K562 (cell line): ENCODE measurements at regions not wholly inside any gene's neighbourhood (a gene's known extent, or its start where the extent isn't known, plus 50 kb on each side); places are given as distances from the start of the nearest gene placed in this dataset.

ENCODE experiments used
- ATAC-seq: fragments of 200-7000 bp; cut with Tn5 transposase; 3 replicates; pipeline ENCODE4 v1.9.1; 2020; ENCODE audit warnings: moderate library complexity
- BruUV-seq: library from RNA; stranded (reverse); fragments of 400-500 nt; replicated peaks from 2 replicates; lab custom pipeline; 2021; lab: Mats Ljungman, UMichigan
- CTCF ChIA-PET: fragments of 300-600 bp; formaldehyde crosslinking; extraction: SDS; loops from one replicate; lab custom pipeline; 2021; ENCODE audit warnings: low intra/inter-chr PET ratio; lab: Yijun Ruan, JAX
- POLR2A ChIA-PET: fragments of 300-600, 350-650 bp; sonication (Branson Sonifier 250); formaldehyde crosslinking; extraction: SDS; loops from one replicate; lab custom pipeline; 2021; ENCODE audit warnings: antibody characterized with exemption, inconsistent platforms; lab: Yijun Ruan, JAX
- DNase-seq, 4 experiments: peaks; one replicate each; pipeline versions ENCODE4 v3.0.0 to v3.0.0-alpha.2; 2011 to 2018; ENCODE audit warnings: low spot score in 3 of 4, mixed read lengths in 3 of 4; ENCODE audit errors: extremely low read depth in 1 of 4
- FAIRE-seq: peaks from 2 replicates; lab custom pipeline; 2011; peaks lifted over from hg19 to GRCh38; lab: Jason Lieb, UNC
- H2AFZ ChIP-seq: 2 replicates; pipeline ENCODE4 v1.6.0; 2011; ENCODE audit warnings: low read depth, low read length, control low read depth, inconsistent platforms
- H3K27ac ChIP-seq: fragments of 200-600 bp; 3 replicates; pipeline ENCODE4 v1.8.0; 2011; ENCODE audit warnings: low read depth, mild to moderate bottlenecking, control low read depth, inconsistent platforms, low read length, moderate library complexity, mixed read lengths; ENCODE audit errors: extremely low read depth
- H3K27me3 ChIP-seq, 2 experiments: fragments of 300-600 bp in 1 of 2; 2 replicates in 1 of 2; 3 replicates in 1 of 2; pipeline versions ENCODE4 v1.6.0 to v1.8.0; 2011; ENCODE audit warnings: inconsistent platforms in 2 of 2, low read length in 2 of 2, mild to moderate bottlenecking in 1 of 2, mixed read lengths in 1 of 2, moderate library complexity in 1 of 2; ENCODE audit not compliant: control insufficient read depth in 2 of 2, insufficient read depth in 2 of 2
- H3K36me3 ChIP-seq: fragments of 300-600 bp; 3 replicates; pipeline ENCODE4 v1.8.0; 2011; ENCODE audit warnings: mild to moderate bottlenecking, low read length, inconsistent platforms; ENCODE audit not compliant: control insufficient read depth, insufficient read depth
- H3K4me1 ChIP-seq, 2 experiments: fragments of 200-600 bp in 1 of 2; replicated peaks in 1 of 2; 2 replicates in 1 of 2; 3 replicates in 1 of 2; pipeline versions ENCODE4 v1.5.1 to v1.8.0; 2011; ENCODE audit warnings: inconsistent platforms in 2 of 2, low read length in 2 of 2, mild to moderate bottlenecking in 1 of 2, mixed read lengths in 1 of 2, moderate library complexity in 1 of 2; ENCODE audit not compliant: control insufficient read depth in 2 of 2, insufficient read depth in 2 of 2
- H3K4me2 ChIP-seq: 2 replicates; pipeline ENCODE4 v1.6.1; 2011; ENCODE audit warnings: low read length, control low read depth, inconsistent platforms, mixed read lengths; ENCODE audit not compliant: insufficient read depth
- H3K4me3 ChIP-seq: fragments of 200-600 bp; sonication (generic), shearing (Covaris generic); 2 replicates; pipeline ENCODE4 v1.5.1; 2016; ENCODE audit warnings: control low read depth, inconsistent platforms
- H3K79me2 ChIP-seq: fragments of 200-600 bp; 3 replicates; pipeline ENCODE4 v1.8.0; 2011; ENCODE audit warnings: low read length, inconsistent platforms; ENCODE audit not compliant: control insufficient read depth, insufficient read depth
- H3K9ac ChIP-seq, 2 experiments: 2 replicates each; pipeline versions ENCODE4 v1.6.0 to v1.6.1; 2011; ENCODE audit warnings: low read depth in 2 of 2, low read length in 2 of 2, control low read depth in 1 of 2, inconsistent platforms in 1 of 2, mild to moderate bottlenecking in 1 of 2, mixed read lengths in 1 of 2; ENCODE audit not compliant: insufficient read depth in 1 of 2
- H3K9me1 ChIP-seq: one replicate; pipeline ENCODE4 v1.6.0; 2011; ENCODE audit warnings: inconsistent platforms, mild to moderate bottlenecking, low read length, moderate library complexity; ENCODE audit not compliant: control insufficient read depth, insufficient read depth
- H3K9me3 ChIP-seq: replicated peaks from 2 replicates; pipeline ENCODE4 v1.5.1; 2011; ENCODE audit warnings: low read depth, low read length, inconsistent platforms; ENCODE audit not compliant: control insufficient read depth, insufficient read depth
- H4K20me1 ChIP-seq: replicated peaks from 2 replicates; pipeline ENCODE4 v1.6.1; 2011; ENCODE audit warnings: low read length, inconsistent platforms, mixed read lengths; ENCODE audit not compliant: control insufficient read depth, insufficient read depth
- BCOR ChIP-seq: fragments of 450-650 bp; IDR thresholded peaks from 2 replicates; pipeline ENCODE4 v1.6.1; 2016
- BMI1 ChIP-seq: fragments of 150-350 bp; IDR thresholded peaks from 2 replicates; pipeline ENCODE4 v1.6.1; 2014; ENCODE audit warnings: low read length
- ETV1 ChIP-seq: fragments of 450-650 bp; conservative IDR thresholded peaks from 2 replicates; pipeline ENCODE4 v1.6.1; 2016; ENCODE audit warnings: missing genetic modification characterization, control low read depth, low read depth, missing compliant biosample characterization
- HDGF ChIP-seq: fragments of 450-650 bp; IDR thresholded peaks from 2 replicates; pipeline ENCODE4 v1.6.1; 2016
- IRF2 ChIP-seq: sonication (generic); formaldehyde crosslinking; IDR thresholded peaks from 2 replicates; pipeline ENCODE4 v1.8.1; 2022; ENCODE audit warnings: mild to moderate bottlenecking, missing genetic modification reagents
- LARP7 ChIP-seq: fragments of 450-650 bp; IDR thresholded peaks from 2 replicates; pipeline ENCODE4 v1.6.1; 2016
- PHF21A ChIP-seq: fragments of 450-650 bp; IDR thresholded peaks from 2 replicates; pipeline ENCODE4 v1.6.1; 2017; ENCODE audit warnings: low read depth, borderline replicate concordance
- PRMT5 ChIP-seq: sonication (generic); formaldehyde crosslinking; IDR thresholded peaks from 2 replicates; pipeline ENCODE4 v1.5.0; 2020; ENCODE audit warnings: missing genetic modification reagents
- ZNF140 ChIP-seq: fragments of 250-450 bp; sonication (Bioruptor Pico); IDR thresholded peaks from 2 replicates; pipeline ENCODE4 v1.8.0; 2021; ENCODE audit warnings: moderate library complexity, mild to moderate bottlenecking, inconsistent platforms
- ZNF165 ChIP-seq: fragments of 250-450 bp; sonication (Bioruptor Pico); IDR thresholded peaks from 2 replicates; pipeline ENCODE4 v1.4.0; 2020; ENCODE audit warnings: borderline replicate concordance
- ZNF444 ChIP-seq: fragments of 250-450 bp; sonication (Bioruptor Pico); IDR thresholded peaks from 2 replicates; pipeline ENCODE4 v1.4.0; 2020; ENCODE audit warnings: mild to moderate bottlenecking, moderate library complexity
- ZSCAN32 ChIP-seq: fragments of 450-650 bp; formaldehyde crosslinking; IDR thresholded peaks from 2 replicates; pipeline ENCODE4 v1.4.0; 2020; ENCODE audit warnings: mild to moderate bottlenecking, moderate library complexity
- WGBS: fragments of 100-300 bp; shearing (Covaris generic); methylation state at CpG from one replicate; pipeline ENCODE4 v1.1.6; 2016; ENCODE audit warnings: low coverage, mixed read lengths; ENCODE audit not compliant: insufficient coverage; ENCODE audit errors: missing lambda C conversion rate; 5-methylcytosine and 5-hydroxymethylcytosine counted together
- in situ Hi-C: fragments of 300-500 bp; cut with MboI; formaldehyde crosslinking; loops from 4 replicates; pipeline ENCODE4 v1.15.0; 2018; ENCODE audit warnings: inconsistent platforms, mixed read lengths
- intact Hi-C: fragments of 100-400 bp; cut with micrococcal nuclease; formaldehyde crosslinking; loops from 2 replicates; pipeline ENCODE4 v1.14.2; 2022
- TF ChIP-seq, protein P1 (sequence below): sonication (generic); formaldehyde crosslinking; IDR thresholded peaks from 2 replicates; pipeline ENCODE4 v1.8.0; 2022; ENCODE audit warnings: missing genetic modification reagents, mild to moderate bottlenecking, moderate library complexity, borderline replicate concordance
- TF ChIP-seq, protein P2 (sequence below): fragments of 250-450 bp; sonication (Bioruptor Pico); IDR thresholded peaks from 2 replicates; pipeline ENCODE4 v1.8.0; 2021; ENCODE audit warnings: moderate library complexity, mild to moderate bottlenecking, inconsistent platforms
- TF ChIP-seq, protein P3 (sequence below): sonication (generic); formaldehyde crosslinking; IDR thresholded peaks from 2 replicates; pipeline ENCODE4 v1.8.0; 2022; ENCODE audit warnings: missing genetic modification reagents, mild to moderate bottlenecking, borderline replicate concordance
- TF ChIP-seq, protein P4 (sequence below), 2 experiments: fragments of 450-650 bp; IDR thresholded peaks; 2 replicates each; pipeline ENCODE4 v1.6.1; 2016; ENCODE audit warnings: mild to moderate bottlenecking in 2 of 2, borderline replicate concordance in 1 of 2, low read depth in 1 of 2, moderate library complexity in 1 of 2

DNA sequence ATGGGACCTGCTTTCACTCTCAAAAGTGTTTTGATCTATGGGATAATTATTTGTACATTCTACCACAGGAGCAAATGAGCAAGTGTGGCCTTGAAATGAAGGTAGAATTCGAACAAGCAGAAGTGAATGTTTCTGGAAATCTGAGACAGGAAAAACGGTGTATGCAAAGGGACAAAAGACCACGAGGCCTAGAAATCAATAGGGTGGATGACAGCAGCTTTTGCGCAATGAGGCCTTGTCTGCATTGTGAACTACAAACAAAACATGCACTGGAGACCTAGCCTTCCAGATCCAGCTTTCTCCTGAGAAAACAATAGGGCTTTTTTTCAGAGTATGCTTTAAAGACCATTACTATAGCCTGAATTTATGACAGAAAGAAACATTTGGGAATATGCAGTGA, 1137.0 kb downstream of the ROBO2 start:
- WGBS: 0% methylated on average over 3 of the region's 4 CpGs
- H3K27ac ChIP-seq: no peak overlapping the region
- no peak overlapping the region for H3K4me2 ChIP-seq
- in situ Hi-C loops: no loop called here
- no peaks in the 10 kb centered on the region for H3K27me3 ChIP-seq
- no peak overlapping the region for H2AFZ ChIP-seq
- ChIA-PET POLR2A (no interaction called here), CTCF (no interaction called here)
- BruUV-seq: no TSS peak
- H3K9me3 ChIP-seq: no peaks in the 10 kb centered on the region
- ATAC-seq: no peak
- no peaks in the 10 kb centered on the region for H3K36me3 ChIP-seq
- H4K20me1 ChIP-seq: no peaks in the 10 kb centered on the region
- FAIRE-seq: no peak
- intact Hi-C loops: no loop called here
- DNase-seq: no peak
- TF ChIP-seq ZSCAN32 (CRISPR knock-in tag): no peak
- no peak for TF ChIP-seq IRF2
- no peak for TF ChIP-seq PRMT5
- no peak for TF ChIP-seq PHF21A
- TF ChIP-seq ZNF165 (CRISPR knock-in tag): no peak
- TF ChIP-seq, protein P1, sequence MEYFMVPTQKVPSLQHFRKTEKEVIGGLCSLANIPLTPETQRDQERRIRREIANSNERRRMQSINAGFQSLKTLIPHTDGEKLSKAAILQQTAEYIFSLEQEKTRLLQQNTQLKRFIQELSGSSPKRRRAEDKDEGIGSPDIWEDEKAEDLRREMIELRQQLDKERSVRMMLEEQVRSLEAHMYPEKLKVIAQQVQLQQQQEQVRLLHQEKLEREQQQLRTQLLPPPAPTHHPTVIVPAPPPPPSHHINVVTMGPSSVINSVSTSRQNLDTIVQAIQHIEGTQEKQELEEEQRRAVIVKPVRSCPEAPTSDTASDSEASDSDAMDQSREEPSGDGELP (CRISPR knock-in tag): no peak
- no peak for TF ChIP-seq BMI1
- TF ChIP-seq LARP7: no peak
- no peak for TF ChIP-seq HDGF
- TF ChIP-seq, protein P2, sequence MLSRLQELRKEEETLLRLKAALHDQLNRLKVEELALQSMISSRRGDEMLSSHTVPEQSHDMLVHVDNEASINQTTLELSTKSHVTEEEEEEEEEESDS (CRISPR knock-in tag): no peak
- TF ChIP-seq BCOR: no peak
- TF ChIP-seq, protein P3, sequence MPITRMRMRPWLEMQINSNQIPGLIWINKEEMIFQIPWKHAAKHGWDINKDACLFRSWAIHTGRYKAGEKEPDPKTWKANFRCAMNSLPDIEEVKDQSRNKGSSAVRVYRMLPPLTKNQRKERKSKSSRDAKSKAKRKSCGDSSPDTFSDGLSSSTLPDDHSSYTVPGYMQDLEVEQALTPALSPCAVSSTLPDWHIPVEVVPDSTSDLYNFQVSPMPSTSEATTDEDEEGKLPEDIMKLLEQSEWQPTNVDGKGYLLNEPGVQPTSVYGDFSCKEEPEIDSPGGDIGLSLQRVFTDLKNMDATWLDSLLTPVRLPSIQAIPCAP: no peak
- TF ChIP-seq ETV1: no peak
- TF ChIP-seq ZNF444 (CRISPR knock-in tag): no peak
- TF ChIP-seq ZNF140 (CRISPR knock-in tag): no peak
- TF ChIP-seq, protein P4, sequence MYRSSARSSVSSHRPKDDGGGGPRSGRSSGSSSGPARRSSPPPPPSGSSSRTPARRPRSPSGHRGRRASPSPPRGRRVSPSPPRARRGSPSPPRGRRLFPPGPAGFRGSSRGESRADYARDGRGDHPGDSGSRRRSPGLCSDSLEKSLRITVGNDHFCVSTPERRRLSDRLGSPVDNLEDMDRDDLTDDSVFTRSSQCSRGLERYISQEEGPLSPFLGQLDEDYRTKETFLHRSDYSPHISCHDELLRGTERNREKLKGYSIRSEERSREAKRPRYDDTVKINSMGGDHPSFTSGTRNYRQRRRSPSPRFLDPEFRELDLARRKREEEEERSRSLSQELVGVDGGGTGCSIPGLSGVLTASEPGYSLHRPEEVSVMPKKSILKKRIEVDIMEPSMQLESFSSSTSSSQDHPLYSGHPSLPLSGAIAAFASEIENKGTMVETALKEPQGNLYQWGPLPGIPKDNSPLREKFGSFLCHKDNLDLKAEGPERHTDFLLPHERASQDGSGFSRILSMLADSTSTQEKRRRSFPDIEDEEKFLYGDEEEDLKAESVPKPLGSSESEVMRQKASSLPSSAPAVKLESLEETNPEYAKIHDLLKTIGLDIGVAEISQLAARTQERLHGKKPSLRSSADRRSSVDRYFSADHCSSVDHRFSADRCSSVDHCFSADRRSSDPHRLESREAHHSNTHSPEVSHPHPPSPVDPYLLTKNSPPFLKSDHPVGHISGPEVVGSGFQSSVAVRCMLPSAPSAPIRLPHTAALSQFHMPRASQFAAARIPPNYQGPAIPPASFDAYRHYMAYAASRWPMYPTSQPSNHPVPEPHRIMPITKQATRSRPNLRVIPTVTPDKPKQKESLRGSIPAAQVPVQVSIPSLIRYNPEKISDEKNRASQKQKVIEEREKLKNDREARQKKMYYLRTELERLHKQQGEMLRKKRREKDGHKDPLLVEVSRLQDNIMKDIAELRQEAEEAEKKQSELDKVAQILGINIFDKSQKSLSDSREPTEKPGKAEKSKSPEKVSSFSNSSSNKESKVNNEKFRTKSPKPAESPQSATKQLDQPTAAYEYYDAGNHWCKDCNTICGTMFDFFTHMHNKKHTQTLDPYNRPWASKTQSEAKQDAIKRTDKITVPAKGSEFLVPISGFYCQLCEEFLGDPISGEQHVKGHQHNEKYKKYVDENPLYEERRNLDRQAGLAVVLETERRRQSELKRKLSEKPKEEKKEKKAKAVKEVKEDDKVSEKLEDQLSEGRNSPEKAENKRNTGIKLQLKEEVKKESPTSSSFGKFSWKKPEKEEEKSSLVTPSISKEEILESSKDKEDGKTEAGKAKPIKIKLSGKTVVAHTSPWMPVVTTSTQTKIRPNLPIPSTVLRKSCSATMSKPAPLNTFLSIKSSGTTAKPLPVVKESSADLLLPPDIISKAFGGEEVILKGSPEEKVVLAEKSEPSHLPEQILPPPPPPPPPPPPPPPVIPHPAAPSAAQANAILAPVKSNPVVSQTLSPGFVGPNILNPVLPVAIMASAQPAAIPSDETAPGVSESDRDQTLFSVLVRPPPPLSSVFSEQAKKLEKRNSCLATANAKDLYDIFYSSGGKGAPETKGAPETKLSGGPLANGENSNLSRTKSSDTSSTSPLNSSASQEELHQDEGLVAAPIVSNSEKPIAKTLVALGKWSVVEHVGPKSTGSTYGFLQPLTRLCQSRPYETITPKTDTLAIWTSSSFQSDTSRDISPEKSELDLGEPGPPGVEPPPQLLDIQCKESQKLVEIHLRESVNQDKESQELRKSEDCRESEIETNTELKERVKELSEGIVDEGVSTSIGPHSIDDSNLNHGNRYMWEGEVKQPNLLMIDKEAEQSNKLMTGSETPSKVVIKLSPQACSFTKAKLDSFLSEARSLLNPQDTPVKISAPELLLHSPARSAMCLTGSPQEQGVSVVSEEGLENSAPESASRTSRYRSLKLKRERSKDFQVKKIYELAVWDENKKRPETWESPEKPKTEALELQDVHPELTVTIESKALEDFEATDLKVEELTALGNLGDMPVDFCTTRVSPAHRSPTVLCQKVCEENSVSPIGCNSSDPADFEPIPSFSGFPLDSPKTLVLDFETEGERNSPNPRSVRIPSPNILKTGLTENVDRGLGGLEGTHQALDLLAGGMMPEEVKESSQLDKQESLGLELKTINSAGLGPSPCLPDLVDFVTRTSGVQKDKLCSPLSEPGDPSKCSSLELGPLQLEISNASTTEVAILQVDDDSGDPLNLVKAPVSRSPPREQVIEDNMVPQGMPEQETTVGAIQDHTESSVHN (IDR thresholded peaks at IDR 0.05; ENCODE audit: borderline replicate concordance in 1 of 2, low read depth in 1 of 2): no peak
- no peak overlapping the region for H3K4me3 ChIP-seq
- no peaks in the 10 kb centered on the region for H3K79me2 ChIP-seq
- H3K9me1 ChIP-seq: no peaks in the 10 kb centered on the region
- H3K4me1 ChIP-seq: no peaks in the 10 kb centered on the region
- H3K9ac ChIP-seq: no peak overlapping the region
